ENCODE measurements at regions not wholly inside any gene's neighbourhood (a gene's known extent, or its start where the extent isn't known, plus 50 kb on each side); places are given as distances from the start of the nearest gene placed in this dataset.

DNA sequence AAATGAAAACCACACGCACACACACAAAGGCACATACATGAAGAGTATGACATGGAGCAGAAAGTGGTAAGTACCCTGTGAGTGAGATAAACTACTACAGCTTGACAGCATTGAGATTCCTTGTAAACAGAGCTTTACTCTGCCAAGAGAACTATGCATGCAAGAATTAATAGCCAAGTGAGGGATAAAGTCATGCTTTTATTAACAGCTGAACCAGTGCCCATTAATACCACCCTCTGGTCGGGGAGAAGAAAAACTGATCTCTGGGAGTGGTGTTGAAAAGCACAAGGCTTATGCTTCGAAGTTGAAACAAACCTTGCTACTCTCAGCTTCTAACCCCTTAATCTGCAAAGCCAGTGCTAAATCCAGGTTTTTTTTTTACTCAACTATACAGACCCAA is 95.9 kb upstream of the C1QTNF7 start:
- no peaks in the 10 kb centered on the region; the same call in 1 of the 2 replicates for H3K4me1 ChIP-seq (ENCODE audit: insufficient read depth)
- H3K27ac ChIP-seq (ENCODE audit: low read depth) = no peak overlapping the region
- no peaks in the 10 kb centered on the region for H3K79me2 ChIP-seq (replicated peaks; ENCODE audit: insufficient read depth)
- no peaks in the 10 kb centered on the region for H3K36me3 ChIP-seq (ENCODE audit: insufficient read depth)
- Mint-ChIP-seq H3K9me3 (no peaks in the 10 kb centered on the region), H3K27me3 (ENCODE audit: insufficient read depth, low read depth, poor library complexity) (no peaks in the 10 kb centered on the region), H3K27ac (no peak overlapping the region), H3K36me3 (ENCODE audit: low read depth) (no peaks in the 10 kb centered on the region), H3K4me3 (no peak overlapping the region), H3K4me1 (peaks cover 7% of the 10 kb centered on the region; the same call in 2 of the 3 replicates)
- no peaks in the 10 kb centered on the region for H4K20me1 ChIP-seq (replicated peaks; ENCODE audit: insufficient read depth)
- DNase-seq (ENCODE audit: low spot score) (no peak), ATAC-seq (no peak)
- H3K4me2 ChIP-seq = no peak overlapping the region
- H3K9me2 ChIP-seq (ENCODE audit: insufficient read depth) = peaks cover 15% of the 10 kb centered on the region
- H3K4me3 ChIP-seq = no peak overlapping the region
- H2AFZ ChIP-seq = no peak overlapping the region
- no peaks in the 10 kb centered on the region for H3K27me3 ChIP-seq (ENCODE audit: insufficient read depth)
- H3F3A ChIP-seq (replicated peaks; ENCODE audit: low read depth) = no peaks in the 10 kb centered on the region
- no peak for TF ChIP-seq ZNF114 (CRISPR knock-in tag; IDR thresholded peaks at IDR 0.05)
- no peak for TF ChIP-seq EZH2 (IDR thresholded peaks at IDR 0.05; ENCODE audit: low read depth, unreplicated experiment)
- TF ChIP-seq, protein P1, sequence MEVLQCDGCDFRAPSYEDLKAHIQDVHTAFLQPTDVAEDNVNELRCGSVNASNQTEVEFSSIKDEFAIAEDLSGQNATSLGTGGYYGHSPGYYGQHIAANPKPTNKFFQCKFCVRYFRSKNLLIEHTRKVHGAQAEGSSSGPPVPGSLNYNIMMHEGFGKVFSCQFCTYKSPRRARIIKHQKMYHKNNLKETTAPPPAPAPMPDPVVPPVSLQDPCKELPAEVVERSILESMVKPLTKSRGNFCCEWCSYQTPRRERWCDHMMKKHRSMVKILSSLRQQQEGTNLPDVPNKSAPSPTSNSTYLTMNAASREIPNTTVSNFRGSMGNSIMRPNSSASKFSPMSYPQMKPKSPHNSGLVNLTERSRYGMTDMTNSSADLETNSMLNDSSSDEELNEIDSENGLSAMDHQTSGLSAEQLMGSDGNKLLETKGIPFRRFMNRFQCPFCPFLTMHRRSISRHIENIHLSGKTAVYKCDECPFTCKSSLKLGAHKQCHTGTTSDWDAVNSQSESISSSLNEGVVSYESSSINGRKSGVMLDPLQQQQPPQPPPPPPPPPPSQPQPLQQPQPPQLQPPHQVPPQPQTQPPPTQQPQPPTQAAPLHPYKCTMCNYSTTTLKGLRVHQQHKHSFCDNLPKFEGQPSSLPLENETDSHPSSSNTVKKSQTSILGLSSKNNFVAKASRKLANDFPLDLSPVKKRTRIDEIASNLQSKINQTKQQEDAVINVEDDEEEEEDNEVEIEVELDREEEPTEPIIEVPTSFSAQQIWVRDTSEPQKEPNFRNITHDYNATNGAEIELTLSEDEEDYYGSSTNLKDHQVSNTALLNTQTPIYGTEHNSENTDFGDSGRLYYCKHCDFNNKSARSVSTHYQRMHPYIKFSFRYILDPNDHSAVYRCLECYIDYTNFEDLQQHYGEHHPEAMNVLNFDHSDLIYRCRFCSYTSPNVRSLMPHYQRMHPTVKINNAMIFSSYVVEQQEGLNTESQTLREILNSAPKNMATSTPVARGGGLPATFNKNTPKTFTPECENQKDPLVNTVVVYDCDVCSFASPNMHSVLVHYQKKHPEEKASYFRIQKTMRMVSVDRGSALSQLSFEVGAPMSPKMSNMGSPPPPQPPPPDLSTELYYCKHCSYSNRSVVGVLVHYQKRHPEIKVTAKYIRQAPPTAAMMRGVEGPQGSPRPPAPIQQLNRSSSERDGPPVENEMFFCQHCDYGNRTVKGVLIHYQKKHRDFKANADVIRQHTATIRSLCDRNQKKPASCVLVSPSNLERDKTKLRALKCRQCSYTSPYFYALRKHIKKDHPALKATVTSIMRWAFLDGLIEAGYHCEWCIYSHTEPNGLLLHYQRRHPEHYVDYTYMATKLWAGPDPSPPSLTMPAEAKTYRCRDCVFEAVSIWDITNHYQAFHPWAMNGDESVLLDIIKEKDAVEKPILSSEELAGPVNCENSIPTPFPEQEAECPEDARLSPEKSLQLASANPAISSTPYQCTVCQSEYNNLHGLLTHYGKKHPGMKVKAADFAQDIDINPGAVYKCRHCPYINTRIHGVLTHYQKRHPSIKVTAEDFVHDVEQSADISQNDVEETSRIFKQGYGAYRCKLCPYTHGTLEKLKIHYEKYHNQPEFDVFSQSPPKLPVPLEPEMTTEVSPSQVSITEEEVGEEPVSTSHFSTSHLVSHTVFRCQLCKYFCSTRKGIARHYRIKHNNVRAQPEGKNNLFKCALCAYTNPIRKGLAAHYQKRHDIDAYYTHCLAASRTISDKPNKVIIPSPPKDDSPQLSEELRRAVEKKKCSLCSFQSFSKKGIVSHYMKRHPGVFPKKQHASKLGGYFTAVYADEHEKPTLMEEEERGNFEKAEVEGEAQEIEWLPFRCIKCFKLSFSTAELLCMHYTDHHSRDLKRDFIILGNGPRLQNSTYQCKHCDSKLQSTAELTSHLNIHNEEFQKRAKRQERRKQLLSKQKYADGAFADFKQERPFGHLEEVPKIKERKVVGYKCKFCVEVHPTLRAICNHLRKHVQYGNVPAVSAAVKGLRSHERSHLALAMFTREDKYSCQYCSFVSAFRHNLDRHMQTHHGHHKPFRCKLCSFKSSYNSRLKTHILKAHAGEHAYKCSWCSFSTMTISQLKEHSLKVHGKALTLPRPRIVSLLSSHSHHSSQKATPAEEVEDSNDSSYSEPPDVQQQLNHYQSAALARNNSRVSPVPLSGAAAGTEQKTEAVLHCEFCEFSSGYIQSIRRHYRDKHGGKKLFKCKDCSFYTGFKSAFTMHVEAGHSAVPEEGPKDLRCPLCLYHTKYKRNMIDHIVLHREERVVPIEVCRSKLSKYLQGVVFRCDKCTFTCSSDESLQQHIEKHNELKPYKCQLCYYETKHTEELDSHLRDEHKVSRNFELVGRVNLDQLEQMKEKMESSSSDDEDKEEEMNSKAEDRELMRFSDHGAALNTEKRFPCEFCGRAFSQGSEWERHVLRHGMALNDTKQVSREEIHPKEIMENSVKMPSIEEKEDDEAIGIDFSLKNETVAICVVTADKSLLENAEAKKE (CRISPR knock-in tag; IDR thresholded peaks at IDR 0.05) = no peak
- no peak for TF ChIP-seq NANOG (IDR thresholded peaks at IDR 0.05; ENCODE audit: borderline replicate concordance)
- TF ChIP-seq, protein P2, sequence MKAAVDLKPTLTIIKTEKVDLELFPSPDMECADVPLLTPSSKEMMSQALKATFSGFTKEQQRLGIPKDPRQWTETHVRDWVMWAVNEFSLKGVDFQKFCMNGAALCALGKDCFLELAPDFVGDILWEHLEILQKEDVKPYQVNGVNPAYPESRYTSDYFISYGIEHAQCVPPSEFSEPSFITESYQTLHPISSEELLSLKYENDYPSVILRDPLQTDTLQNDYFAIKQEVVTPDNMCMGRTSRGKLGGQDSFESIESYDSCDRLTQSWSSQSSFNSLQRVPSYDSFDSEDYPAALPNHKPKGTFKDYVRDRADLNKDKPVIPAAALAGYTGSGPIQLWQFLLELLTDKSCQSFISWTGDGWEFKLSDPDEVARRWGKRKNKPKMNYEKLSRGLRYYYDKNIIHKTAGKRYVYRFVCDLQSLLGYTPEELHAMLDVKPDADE (IDR thresholded peaks at IDR 0.05) = no peak
- TF ChIP-seq STAT1 (IDR thresholded peaks at IDR 0.05; ENCODE audit: unreplicated experiment) = no peak
- TF ChIP-seq POLR2AphosphoS5 (IDR thresholded peaks at IDR 0.05; ENCODE audit: low read depth) = no peak
- TF ChIP-seq, protein P3, sequence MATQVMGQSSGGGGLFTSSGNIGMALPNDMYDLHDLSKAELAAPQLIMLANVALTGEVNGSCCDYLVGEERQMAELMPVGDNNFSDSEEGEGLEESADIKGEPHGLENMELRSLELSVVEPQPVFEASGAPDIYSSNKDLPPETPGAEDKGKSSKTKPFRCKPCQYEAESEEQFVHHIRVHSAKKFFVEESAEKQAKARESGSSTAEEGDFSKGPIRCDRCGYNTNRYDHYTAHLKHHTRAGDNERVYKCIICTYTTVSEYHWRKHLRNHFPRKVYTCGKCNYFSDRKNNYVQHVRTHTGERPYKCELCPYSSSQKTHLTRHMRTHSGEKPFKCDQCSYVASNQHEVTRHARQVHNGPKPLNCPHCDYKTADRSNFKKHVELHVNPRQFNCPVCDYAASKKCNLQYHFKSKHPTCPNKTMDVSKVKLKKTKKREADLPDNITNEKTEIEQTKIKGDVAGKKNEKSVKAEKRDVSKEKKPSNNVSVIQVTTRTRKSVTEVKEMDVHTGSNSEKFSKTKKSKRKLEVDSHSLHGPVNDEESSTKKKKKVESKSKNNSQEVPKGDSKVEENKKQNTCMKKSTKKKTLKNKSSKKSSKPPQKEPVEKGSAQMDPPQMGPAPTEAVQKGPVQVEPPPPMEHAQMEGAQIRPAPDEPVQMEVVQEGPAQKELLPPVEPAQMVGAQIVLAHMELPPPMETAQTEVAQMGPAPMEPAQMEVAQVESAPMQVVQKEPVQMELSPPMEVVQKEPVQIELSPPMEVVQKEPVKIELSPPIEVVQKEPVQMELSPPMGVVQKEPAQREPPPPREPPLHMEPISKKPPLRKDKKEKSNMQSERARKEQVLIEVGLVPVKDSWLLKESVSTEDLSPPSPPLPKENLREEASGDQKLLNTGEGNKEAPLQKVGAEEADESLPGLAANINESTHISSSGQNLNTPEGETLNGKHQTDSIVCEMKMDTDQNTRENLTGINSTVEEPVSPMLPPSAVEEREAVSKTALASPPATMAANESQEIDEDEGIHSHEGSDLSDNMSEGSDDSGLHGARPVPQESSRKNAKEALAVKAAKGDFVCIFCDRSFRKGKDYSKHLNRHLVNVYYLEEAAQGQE (IDR thresholded peaks at IDR 0.05; ENCODE audit: unreplicated experiment) = no peak
- TF ChIP-seq JUNB (IDR thresholded peaks at IDR 0.05; ENCODE audit: unreplicated experiment) = no peak
- TF ChIP-seq, protein P4, sequence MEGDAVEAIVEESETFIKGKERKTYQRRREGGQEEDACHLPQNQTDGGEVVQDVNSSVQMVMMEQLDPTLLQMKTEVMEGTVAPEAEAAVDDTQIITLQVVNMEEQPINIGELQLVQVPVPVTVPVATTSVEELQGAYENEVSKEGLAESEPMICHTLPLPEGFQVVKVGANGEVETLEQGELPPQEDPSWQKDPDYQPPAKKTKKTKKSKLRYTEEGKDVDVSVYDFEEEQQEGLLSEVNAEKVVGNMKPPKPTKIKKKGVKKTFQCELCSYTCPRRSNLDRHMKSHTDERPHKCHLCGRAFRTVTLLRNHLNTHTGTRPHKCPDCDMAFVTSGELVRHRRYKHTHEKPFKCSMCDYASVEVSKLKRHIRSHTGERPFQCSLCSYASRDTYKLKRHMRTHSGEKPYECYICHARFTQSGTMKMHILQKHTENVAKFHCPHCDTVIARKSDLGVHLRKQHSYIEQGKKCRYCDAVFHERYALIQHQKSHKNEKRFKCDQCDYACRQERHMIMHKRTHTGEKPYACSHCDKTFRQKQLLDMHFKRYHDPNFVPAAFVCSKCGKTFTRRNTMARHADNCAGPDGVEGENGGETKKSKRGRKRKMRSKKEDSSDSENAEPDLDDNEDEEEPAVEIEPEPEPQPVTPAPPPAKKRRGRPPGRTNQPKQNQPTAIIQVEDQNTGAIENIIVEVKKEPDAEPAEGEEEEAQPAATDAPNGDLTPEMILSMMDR (conservative IDR thresholded peaks at IDR 0.05; ENCODE audit: low read depth in 2 of 2) = no peak
- no peak for TF ChIP-seq CREB1 (CRISPR knock-in tag; IDR thresholded peaks at IDR 0.05; ENCODE audit: low read depth)
- no peak for TF ChIP-seq EZH2phosphoT487 (IDR thresholded peaks at IDR 0.05; ENCODE audit: unreplicated experiment)
